HEK293 (cell line): ENCODE measurements at regions not wholly inside any gene's neighbourhood (a gene's known extent, or its start where the extent isn't known, plus 50 kb on each side); places are given as distances from the start of the nearest gene placed in this dataset.

Source experiments
- CTCF ChIA-PET: fragments of 350-600 bp; formaldehyde crosslinking; extraction: SDS; loops from one replicate; lab custom pipeline; 2021; ENCODE audit warnings: antibody characterized with exemption; lab: Yijun Ruan, JAX
- POLR2A ChIA-PET: fragments of 300-600 bp; formaldehyde crosslinking; extraction: SDS; loops from one replicate; lab custom pipeline; 2020; ENCODE audit warnings: antibody characterized with exemption, inconsistent platforms; lab: Yijun Ruan, JAX
- H3K27ac ChIP-seq: fragments of 200-500 bp; sonication (Bioruptor generic); 2 replicates; pipeline ENCODE4 v1.5.1; 2014; ENCODE audit warnings: low read depth, low read length, control low read depth, inconsistent platforms; ENCODE audit errors: extremely low read depth
- H3K36me3 ChIP-seq, 2 experiments: fragments of 200-500 bp in 1 of 2; sonication (Bioruptor generic) in 1 of 2; 1 replicate in 1 of 2; 2 replicates in 1 of 2; pipeline ENCODE4 v1.5.1; 2014 to 2017; ENCODE audit warnings: inconsistent platforms in 2 of 2, low read length in 2 of 2; ENCODE audit not compliant: control insufficient read depth in 2 of 2, insufficient read depth in 1 of 2
- H3K4me1 ChIP-seq: fragments of 200-500 bp; sonication (Bioruptor generic); 2 replicates; pipeline ENCODE4 v1.5.1; 2014; ENCODE audit warnings: mild to moderate bottlenecking, low read length, inconsistent platforms; ENCODE audit not compliant: control insufficient read depth, insufficient read depth
- H3K4me3 ChIP-seq: 2 replicates; pipeline ENCODE4 v1.5.1; 2011; ENCODE audit warnings: low read depth, mild to moderate bottlenecking, control low read depth, low read length, moderate library complexity
- H3K9me3 ChIP-seq: fragments of 200-500 bp; sonication (Bioruptor generic); 2 replicates; pipeline ENCODE4 v1.5.1; 2014; ENCODE audit warnings: low read depth, low read length, inconsistent platforms; ENCODE audit not compliant: control insufficient read depth, insufficient read depth
- BCL6B ChIP-seq: fragments of 450-650 bp; formaldehyde crosslinking; IDR thresholded peaks from 2 replicates; pipeline ENCODE4 v1.5.1; 2017; ENCODE audit warnings: missing biosample characterization, missing genetic modification characterization
- HIC1 ChIP-seq: fragments of 450-650 bp; formaldehyde crosslinking; IDR thresholded peaks from 2 replicates; pipeline ENCODE4 v1.5.1; 2016; ENCODE audit warnings: missing biosample characterization, missing genetic modification characterization
- PRDM6 ChIP-seq: fragments of 450-650 bp; formaldehyde crosslinking; IDR thresholded peaks from 2 replicates; pipeline ENCODE4 v1.5.1; 2017; ENCODE audit warnings: missing biosample characterization, missing genetic modification characterization
- SALL2 ChIP-seq: fragments of 450-650 bp; formaldehyde crosslinking; IDR thresholded peaks from 2 replicates; pipeline ENCODE4 v1.5.0; 2017; ENCODE audit warnings: missing biosample characterization, mild to moderate bottlenecking, missing genetic modification characterization, borderline replicate concordance
- SCRT1 ChIP-seq: fragments of 450-650 bp; formaldehyde crosslinking; IDR thresholded peaks from 2 replicates; pipeline ENCODE4 v1.5.1; 2016; ENCODE audit warnings: missing biosample characterization, missing genetic modification characterization, borderline replicate concordance
- YY1 ChIP-seq: fragments of 450-650 bp; formaldehyde crosslinking; IDR thresholded peaks from 2 replicates; pipeline ENCODE4 v1.5.1; 2018; ENCODE audit warnings: missing biosample characterization, missing genetic modification characterization
- ZBTB11 ChIP-seq: fragments of 450-650 bp; formaldehyde crosslinking; conservative IDR thresholded peaks from 2 replicates; pipeline ENCODE4 v1.5.1; 2016; ENCODE audit warnings: low read depth, missing biosample characterization, missing genetic modification characterization
- ZBTB17 ChIP-seq: fragments of 450-650 bp; formaldehyde crosslinking; IDR thresholded peaks from 2 replicates; pipeline ENCODE4 v1.5.1; 2016; ENCODE audit warnings: missing biosample characterization, missing genetic modification characterization
- ZBTB20 ChIP-seq: fragments of 450-650 bp; formaldehyde crosslinking; IDR thresholded peaks from 2 replicates; pipeline ENCODE4 v1.5.1; 2016; ENCODE audit warnings: missing biosample characterization, missing genetic modification characterization
- ZNF114 ChIP-seq: fragments of 450-650 bp; formaldehyde crosslinking; IDR thresholded peaks from 2 replicates; pipeline ENCODE4 v1.5.0; 2017; ENCODE audit warnings: missing biosample characterization, missing genetic modification characterization
- ZNF132 ChIP-seq: fragments of 450-650 bp; formaldehyde crosslinking; IDR thresholded peaks from 2 replicates; pipeline ENCODE4 v1.5.1; 2017; ENCODE audit warnings: missing biosample characterization, missing genetic modification characterization, borderline replicate concordance
- ZNF19 ChIP-seq: fragments of 450-650 bp; formaldehyde crosslinking; IDR thresholded peaks from 2 replicates; pipeline ENCODE4; 2016; ENCODE audit warnings: missing biosample characterization, missing genetic modification characterization, low read depth
- ZNF211 ChIP-seq: fragments of 450-650 bp; formaldehyde crosslinking; IDR thresholded peaks from 2 replicates; pipeline ENCODE4 v1.5.1; 2016; ENCODE audit warnings: low read depth, missing biosample characterization, missing genetic modification characterization
- ZNF214 ChIP-seq: fragments of 450-650 bp; formaldehyde crosslinking; IDR thresholded peaks from 2 replicates; pipeline ENCODE4 v1.5.1; 2017; ENCODE audit warnings: missing biosample characterization, mild to moderate bottlenecking, missing genetic modification characterization, borderline replicate concordance
- ZNF239 ChIP-seq: fragments of 450-650 bp; formaldehyde crosslinking; IDR thresholded peaks from 2 replicates; pipeline ENCODE4 v1.5.1; 2016; ENCODE audit warnings: missing biosample characterization, missing genetic modification characterization
- ZNF311 ChIP-seq: fragments of 450-650 bp; formaldehyde crosslinking; IDR thresholded peaks from 2 replicates; pipeline ENCODE4 v1.5.1; 2017; ENCODE audit warnings: missing biosample characterization, missing genetic modification characterization, borderline replicate concordance
- ZNF48 ChIP-seq: fragments of 450-650 bp; formaldehyde crosslinking; IDR thresholded peaks from 2 replicates; pipeline ENCODE4 v1.5.1; 2016; ENCODE audit warnings: missing biosample characterization, missing genetic modification characterization
- ZNF514 ChIP-seq: fragments of 450-650 bp; formaldehyde crosslinking; IDR thresholded peaks from 2 replicates; pipeline ENCODE4 v1.5.1; 2016; ENCODE audit warnings: missing biosample characterization, missing genetic modification characterization
- ZNF530 ChIP-seq: fragments of 450-650 bp; formaldehyde crosslinking; IDR thresholded peaks from 2 replicates; pipeline ENCODE4 v1.5.1; 2016; ENCODE audit warnings: low read depth, missing biosample characterization, missing genetic modification characterization
- ZNF548 ChIP-seq: fragments of 450-650 bp; formaldehyde crosslinking; IDR thresholded peaks from 2 replicates; pipeline ENCODE4 v1.5.1; 2016; ENCODE audit warnings: missing biosample characterization, missing genetic modification characterization
- ZNF558 ChIP-seq: fragments of 450-650 bp; formaldehyde crosslinking; IDR thresholded peaks from 2 replicates; pipeline ENCODE4 v1.5.1; 2016; ENCODE audit warnings: missing biosample characterization, missing genetic modification characterization
- ZNF600 ChIP-seq: fragments of 450-650 bp; formaldehyde crosslinking; IDR thresholded peaks from 2 replicates; pipeline ENCODE4 v1.5.1; 2016; ENCODE audit warnings: missing biosample characterization, missing genetic modification characterization
- ZNF624 ChIP-seq: fragments of 450-650 bp; formaldehyde crosslinking; IDR thresholded peaks from 2 replicates; pipeline ENCODE4 v1.5.1; 2017; ENCODE audit warnings: missing biosample characterization, missing genetic modification characterization
- ZNF701 ChIP-seq: fragments of 450-650 bp; formaldehyde crosslinking; IDR thresholded peaks from 2 replicates; pipeline ENCODE4 v1.5.1; 2016; ENCODE audit warnings: missing biosample characterization, missing genetic modification characterization
- ZNF76 ChIP-seq: fragments of 450-650 bp; formaldehyde crosslinking; IDR thresholded peaks from 2 replicates; pipeline ENCODE4; 2016; ENCODE audit warnings: low read depth, missing biosample characterization, missing genetic modification characterization, borderline replicate concordance
- ZNF776 ChIP-seq: fragments of 450-650 bp; formaldehyde crosslinking; IDR thresholded peaks from 2 replicates; pipeline ENCODE4 v1.5.0; 2017; ENCODE audit warnings: missing biosample characterization, missing genetic modification characterization, borderline replicate concordance
- ZNF777 ChIP-seq: fragments of 450-650 bp; formaldehyde crosslinking; IDR thresholded peaks from 2 replicates; pipeline ENCODE4 v1.5.1; 2017; ENCODE audit warnings: missing biosample characterization, missing genetic modification characterization, borderline replicate concordance
- ZNF792 ChIP-seq: fragments of 450-650 bp; formaldehyde crosslinking; IDR thresholded peaks from 2 replicates; pipeline ENCODE4 v1.5.1; 2016; ENCODE audit warnings: missing biosample characterization, missing genetic modification characterization
- TF ChIP-seq, protein P1 (sequence below): fragments of 450-650 bp; formaldehyde crosslinking; IDR thresholded peaks from 2 replicates; pipeline ENCODE4 v1.5.1; 2016; ENCODE audit warnings: missing biosample characterization, missing genetic modification characterization

DNA sequence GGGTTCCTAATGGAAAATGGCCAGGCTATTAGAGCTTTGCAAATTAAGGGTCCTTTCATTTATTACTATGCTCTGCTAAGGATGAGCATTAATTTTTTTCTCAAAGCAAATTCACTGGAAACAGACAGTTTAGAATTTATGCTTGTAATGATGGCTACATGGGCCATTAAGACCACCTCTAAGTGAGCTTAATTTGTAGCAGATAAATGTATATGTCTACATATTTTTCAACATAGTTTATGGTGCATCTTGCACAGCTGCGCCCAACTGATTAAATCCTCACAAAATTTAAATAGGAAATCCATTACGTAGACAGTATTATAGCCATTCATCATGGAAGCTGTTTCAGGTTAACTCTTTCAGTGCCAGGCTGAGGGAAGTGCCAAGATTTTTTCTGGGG is 220.9 kb downstream of the CBLN1 start:
- ChIA-PET POLR2A (no interaction called here), CTCF (interaction anchor here (0.6 to 1.2 kb wide), 2 partner anchors 104 to 199 kb away, joined by 3 to 4 read pairs; no protein-coding TSS in a partner anchor)
- Histone ChIP-seq H3K4me1 (no peaks in the 10 kb centered on the region), H3K9me3 (no peaks in the 10 kb centered on the region), H3K27ac (no peak overlapping the region), H3K36me3 (no peaks in the 10 kb centered on the region), H3K4me3 (no peak overlapping the region)
- no peak for TF ChIP-seq SCRT1 (tag by site-specific recombination)
- TF ChIP-seq ZNF548 (tag by site-specific recombination): no peak
- no peak for TF ChIP-seq ZNF114
- no peak for TF ChIP-seq ZBTB20
- TF ChIP-seq ZNF132: no peak
- no peak for TF ChIP-seq ZNF530
- TF ChIP-seq ZNF600 (tag by site-specific recombination): no peak
- TF ChIP-seq HIC1: no peak
- no peak for TF ChIP-seq ZNF701
- TF ChIP-seq ZNF776 (tag by site-specific recombination): no peak
- no peak for TF ChIP-seq ZBTB11
- no peak for TF ChIP-seq ZNF19
- TF ChIP-seq ZNF239 (tag by site-specific recombination): no peak
- no peak for TF ChIP-seq BCL6B (tag by site-specific recombination)
- TF ChIP-seq ZNF792 (tag by site-specific recombination): no peak
- no peak for TF ChIP-seq ZNF48 (tag by site-specific recombination)
- no peak for TF ChIP-seq YY1 (tag by site-specific recombination)
- no peak for TF ChIP-seq SALL2
- TF ChIP-seq ZNF311 (tag by site-specific recombination): no peak
- no peak for TF ChIP-seq ZNF514 (tag by site-specific recombination)

DNA sequence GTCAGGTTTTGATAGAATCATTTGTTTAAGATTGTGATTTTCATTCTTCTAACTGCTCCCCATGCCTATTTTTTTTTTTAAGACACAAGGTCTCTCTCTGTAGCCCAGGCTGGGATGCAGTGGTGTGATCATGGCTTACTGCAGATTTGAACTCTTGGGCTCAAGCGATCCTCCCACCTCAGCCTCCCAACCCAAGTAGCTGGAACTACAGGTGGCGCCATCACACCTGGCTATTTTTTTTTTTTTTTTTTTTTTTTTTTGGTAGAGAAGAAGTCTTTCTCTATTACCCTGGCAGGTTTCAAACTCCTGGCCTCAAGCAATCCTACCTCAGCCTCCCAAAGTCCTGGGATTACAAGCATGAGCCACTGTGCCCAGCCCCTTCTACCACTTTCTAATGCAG is 223.3 kb downstream of the CBLN1 start:
- no peak overlapping the region for H3K27ac ChIP-seq
- H3K4me1 ChIP-seq: no peaks in the 10 kb centered on the region
- no peak overlapping the region for H3K4me3 ChIP-seq
- CTCF ChIA-PET: interaction anchor here (0.6 to 1.0 kb wide), 5 partner anchors 186 to 707 kb away, joined by 3 to 9 read pairs (median 3); no protein-coding TSS in a partner anchor
- POLR2A ChIA-PET: no interaction called here
- H3K9me3 ChIP-seq: no peaks in the 10 kb centered on the region
- H3K36me3 ChIP-seq: no peaks in the 10 kb centered on the region
- TF ChIP-seq ZNF214: no peak
- TF ChIP-seq ZNF76 (tag by site-specific recombination): no peak
- no peak for TF ChIP-seq ZNF558 (tag by site-specific recombination)
- TF ChIP-seq ZNF777 (tag by site-specific recombination): no peak
- no peak for TF ChIP-seq ZBTB17
- no peak for TF ChIP-seq ZNF624 (tag by site-specific recombination)
- no peak for TF ChIP-seq PRDM6
- TF ChIP-seq ZNF211 (tag by site-specific recombination): no peak
- TF ChIP-seq SALL2: no peak
- TF ChIP-seq, protein P1, sequence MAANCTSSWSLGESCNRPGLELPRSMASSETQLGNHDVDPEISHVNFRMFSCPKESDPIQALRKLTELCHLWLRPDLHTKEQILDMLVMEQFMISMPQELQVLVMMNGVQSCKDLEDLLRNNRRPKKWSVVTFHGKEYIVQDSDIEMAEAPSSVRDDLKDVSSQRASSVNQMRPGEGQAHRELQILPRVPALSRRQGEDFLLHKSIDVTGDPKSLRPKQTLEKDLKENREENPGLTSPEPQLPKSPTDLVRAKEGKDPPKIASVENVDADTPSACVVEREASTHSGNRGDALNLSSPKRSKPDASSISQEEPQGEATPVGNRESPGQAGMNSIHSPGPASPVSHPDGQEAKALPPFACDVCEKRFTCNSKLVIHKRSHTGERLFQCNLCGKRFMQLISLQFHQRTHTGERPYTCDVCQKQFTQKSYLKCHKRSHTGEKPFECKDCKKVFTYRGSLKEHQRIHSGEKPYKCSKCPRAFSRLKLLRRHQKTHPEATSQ (tag by site-specific recombination): no peak
